Calu3 (cell line): ENCODE measurements at regions not wholly inside any gene's neighbourhood (a gene's known extent, or its start where the extent isn't known, plus 50 kb on each side); places are given as distances from the start of the nearest gene placed in this dataset.

ENCODE experiments used
- BruUV-seq: library from RNA; stranded (reverse); fragments of 400-500 nt; replicated peaks from 2 replicates; lab custom pipeline; 2021; lab: Mats Ljungman, UMichigan
- CTCF ChIA-PET: fragments of 300-600 bp; sonication (Branson Sonifier 250); formaldehyde crosslinking; loops from one replicate; lab custom pipeline; 2022; ENCODE audit warnings: antibody characterized with exemption; lab: Charles Lee
- DNase-seq: peaks from one replicate; pipeline ENCODE4 v3.0.0; 2022
- H3K27ac Mint-ChIP-seq: one replicate; pipeline ENCODE4 v1.8.0; 2022; ENCODE audit warnings: mixed read lengths; ENCODE audit not compliant: unreplicated experiment
- H3K27me3 Mint-ChIP-seq: one replicate; pipeline ENCODE4 v1.8.0; 2022; ENCODE audit warnings: mixed read lengths; ENCODE audit not compliant: unreplicated experiment
- H3K36me3 Mint-ChIP-seq: one replicate; pipeline ENCODE4 v1.8.0; 2022; ENCODE audit warnings: mild to moderate bottlenecking, moderate library complexity, mixed read lengths; ENCODE audit not compliant: insufficient read depth, unreplicated experiment
- H3K4me1 Mint-ChIP-seq: one replicate; pipeline ENCODE4 v1.8.0; 2022; ENCODE audit warnings: mild to moderate bottlenecking, low read depth, mixed read lengths; ENCODE audit not compliant: unreplicated experiment
- H3K4me3 Mint-ChIP-seq: one replicate; pipeline ENCODE4 v1.8.0; 2022; ENCODE audit warnings: mild to moderate bottlenecking, low read depth, moderate library complexity, mixed read lengths; ENCODE audit not compliant: unreplicated experiment
- H3K9me3 Mint-ChIP-seq: one replicate; pipeline ENCODE4 v1.8.0; 2022; ENCODE audit warnings: low read depth, mixed read lengths; ENCODE audit not compliant: unreplicated experiment
- intact Hi-C: fragments of 100-400 bp; cut with micrococcal nuclease; formaldehyde crosslinking; loops from one replicate; pipeline ENCODE4 v1.10.0; 2022; ENCODE audit not compliant: unreplicated experiment
- TF ChIP-seq, protein P1 (sequence below): fragments of 200-600 bp; IDR thresholded peaks from one replicate; pipeline ENCODE4 v1.8.0; 2022; ENCODE audit warnings: antibody characterized with exemption; ENCODE audit not compliant: unreplicated experiment

GRCh38 chr11:116232364-116232828 lies 540.4 kb downstream of the BUD13 start:
- no peak for DNase-seq
- Mint-ChIP-seq H3K36me3 (no peaks in the 10 kb centered on the region), H3K9me3 (no peaks in the 10 kb centered on the region), H3K27me3 (peaks cover 68% of the 10 kb centered on the region), H3K27ac (no peak overlapping the region), H3K4me1 (no peaks in the 10 kb centered on the region), H3K4me3 (no peak overlapping the region)
- BruUV-seq: no TSS peak
- TF ChIP-seq, protein P1, sequence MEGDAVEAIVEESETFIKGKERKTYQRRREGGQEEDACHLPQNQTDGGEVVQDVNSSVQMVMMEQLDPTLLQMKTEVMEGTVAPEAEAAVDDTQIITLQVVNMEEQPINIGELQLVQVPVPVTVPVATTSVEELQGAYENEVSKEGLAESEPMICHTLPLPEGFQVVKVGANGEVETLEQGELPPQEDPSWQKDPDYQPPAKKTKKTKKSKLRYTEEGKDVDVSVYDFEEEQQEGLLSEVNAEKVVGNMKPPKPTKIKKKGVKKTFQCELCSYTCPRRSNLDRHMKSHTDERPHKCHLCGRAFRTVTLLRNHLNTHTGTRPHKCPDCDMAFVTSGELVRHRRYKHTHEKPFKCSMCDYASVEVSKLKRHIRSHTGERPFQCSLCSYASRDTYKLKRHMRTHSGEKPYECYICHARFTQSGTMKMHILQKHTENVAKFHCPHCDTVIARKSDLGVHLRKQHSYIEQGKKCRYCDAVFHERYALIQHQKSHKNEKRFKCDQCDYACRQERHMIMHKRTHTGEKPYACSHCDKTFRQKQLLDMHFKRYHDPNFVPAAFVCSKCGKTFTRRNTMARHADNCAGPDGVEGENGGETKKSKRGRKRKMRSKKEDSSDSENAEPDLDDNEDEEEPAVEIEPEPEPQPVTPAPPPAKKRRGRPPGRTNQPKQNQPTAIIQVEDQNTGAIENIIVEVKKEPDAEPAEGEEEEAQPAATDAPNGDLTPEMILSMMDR: no peak
- CTCF ChIA-PET: no interaction called here
- intact Hi-C loops: no loop called here

GRCh38 chr11:116231543-116231942 lies 541.2 kb downstream of the BUD13 start:
- H3K27ac Mint-ChIP-seq: no peak overlapping the region
- TF ChIP-seq, protein P1: no peak
- peaks cover 67% of the 10 kb centered on the region for H3K27me3 Mint-ChIP-seq
- H3K4me3 Mint-ChIP-seq: no peak overlapping the region
- BruUV-seq: no TSS peak
- no peaks in the 10 kb centered on the region for H3K36me3 Mint-ChIP-seq
- no peaks in the 10 kb centered on the region for H3K4me1 Mint-ChIP-seq
- H3K9me3 Mint-ChIP-seq: no peaks in the 10 kb centered on the region
- intact Hi-C loops: no loop called here
- DNase-seq: no peak
- CTCF ChIA-PET: no interaction called here

GRCh38 chr11:116230438-116230837 lies 542.3 kb downstream of the BUD13 start:
- no peak for DNase-seq
- Mint-ChIP-seq H3K4me1 (no peaks in the 10 kb centered on the region), H3K27ac (no peak overlapping the region), H3K9me3 (no peaks in the 10 kb centered on the region), H3K27me3 (peaks cover 73% of the 10 kb centered on the region), H3K4me3 (no peak overlapping the region), H3K36me3 (no peaks in the 10 kb centered on the region)
- CTCF ChIA-PET: interaction anchor here (0.7 kb wide), 1 partner anchor 178 kb away, joined by 3 read pairs; no protein-coding TSS in a partner anchor
- intact Hi-C loops: no loop called here
- TF ChIP-seq, protein P1: no peak
- no TSS peak for BruUV-seq

DNA sequence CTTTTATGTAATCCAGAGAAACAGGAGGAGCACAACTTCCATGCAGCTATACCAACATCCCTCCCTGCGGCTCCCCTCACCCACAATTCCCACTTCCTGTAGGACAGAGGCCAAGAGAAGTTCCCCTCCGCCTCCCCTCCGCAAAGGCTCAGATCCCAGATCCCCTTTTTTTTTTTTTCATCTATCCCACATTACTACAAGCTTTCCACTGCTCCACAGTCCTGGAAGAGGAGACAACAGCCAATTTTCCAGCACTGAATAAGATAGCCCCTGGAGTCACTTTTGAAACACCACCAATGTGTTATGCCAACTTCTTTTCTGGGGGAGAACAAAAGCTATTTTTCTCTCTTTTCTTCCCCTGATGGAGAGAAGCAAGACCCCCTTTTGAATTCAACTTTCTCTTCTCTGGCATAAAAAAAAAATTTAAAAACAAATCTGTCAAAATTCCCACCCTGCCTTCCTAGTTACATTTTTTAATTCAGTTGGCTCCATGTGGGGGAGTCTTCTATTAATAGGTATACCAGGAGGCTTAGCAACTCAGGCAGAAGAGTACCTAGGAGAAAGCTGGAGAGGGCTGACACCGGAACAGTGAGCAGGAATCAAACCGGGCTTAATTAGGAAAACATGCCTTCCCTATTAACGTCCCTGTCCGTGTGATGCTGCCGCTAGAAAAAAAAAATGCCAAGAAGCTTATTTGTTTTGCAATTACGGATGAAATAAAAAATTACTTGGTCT lies 543.4 kb downstream of the BUD13 start:
- no peak for DNase-seq
- intact Hi-C loops: no loop called here
- Mint-ChIP-seq H3K27me3 (peaks cover 71% of the 10 kb centered on the region), H3K4me1 (no peaks in the 10 kb centered on the region), H3K4me3 (no peak overlapping the region), H3K36me3 (no peaks in the 10 kb centered on the region), H3K9me3 (no peaks in the 10 kb centered on the region), H3K27ac (no peak overlapping the region)
- CTCF ChIA-PET: interaction anchor here (0.7 kb wide), 1 partner anchor 38 kb away, joined by 3 read pairs; no protein-coding TSS in a partner anchor
- TF ChIP-seq, protein P1: no peak
- no TSS peak for BruUV-seq
